Stimulated activated naive CD4-positive, alpha-beta T cell (primary cell): ENCODE measurements at regions not wholly inside any gene's neighbourhood (a gene's known extent, or its start where the extent isn't known, plus 50 kb on each side); places are given as distances from the start of the nearest gene placed in this dataset.

ENCODE experiments used
- DNase-seq, 6 experiments: peaks; one replicate each; lab custom pipeline; 2025; lab: John Stamatoyannopoulos, UW

- no peak for DNase-seq
Measured at GRCh38 chr9:108235609-108236008, 620.2 kb downstream of the ACTL7B start.

GRCh38 chr9:108234811-108235210, 621.0 kb downstream of the ACTL7B start:
- no peak for DNase-seq

GRCh38 chr9:108225149-108225800, 630.5 kb downstream of the ACTL7B start:
- DNase-seq = no peak

GRCh38 chr9:108224716-108225115, 631.1 kb downstream of the ACTL7B start:
- no peak for DNase-seq

GRCh38 chr9:108219664-108220063, 636.1 kb downstream of the ACTL7B start:
- DNase-seq = no peak

- no peak for DNase-seq
Measured at GRCh38 chr9:108217431-108218349, 638.1 kb downstream of the ACTL7B start.

- DNase-seq = no peak
Measured at GRCh38 chr9:108213511-108213910, 642.3 kb downstream of the ACTL7B start.

GRCh38 chr9:108212184-108212583, 643.6 kb downstream of the ACTL7B start:
- DNase-seq = no peak

GRCh38 chr9:108211411-108211955, 644.3 kb downstream of the ACTL7B start:
- DNase-seq = no peak

- no peak for DNase-seq
Measured at GRCh38 chr9:108209132-108209685, 646.6 kb downstream of the ACTL7B start.

- no peak for DNase-seq
Measured at GRCh38 chr9:108207561-108208165, 648.1 kb downstream of the ACTL7B start.

GRCh38 chr9:108205276-108205675, 650.5 kb downstream of the ACTL7B start:
- DNase-seq = no peak

GRCh38 chr9:108197899-108198298, 657.9 kb downstream of the ACTL7B start:
- DNase-seq = no peak

GRCh38 chr9:108197008-108197365, 658.8 kb downstream of the ACTL7B start:
- no peak for DNase-seq

- no peak for DNase-seq
Measured at GRCh38 chr9:108196332-108197007, 659.3 kb downstream of the ACTL7B start.

GRCh38 chr9:108194154-108194553, 661.6 kb downstream of the ACTL7B start:
- no peak for DNase-seq

GRCh38 chr9:108193026-108193710, 662.6 kb downstream of the ACTL7B start:
- DNase-seq = no peak

- DNase-seq = no peak
Measured at GRCh38 chr9:108191065-108191464, 664.7 kb downstream of the ACTL7B start.

- no peak for DNase-seq
Measured at GRCh38 chr9:108188976-108189375, 666.8 kb downstream of the ACTL7B start.

- DNase-seq = no peak
Measured at GRCh38 chr9:108188482-108188881, 667.3 kb downstream of the ACTL7B start.
